Testis (tissue), 2 donors: ENCODE measurements at regions not wholly inside any gene's neighbourhood (a gene's known extent, or its start where the extent isn't known, plus 50 kb on each side); places are given as distances from the start of the nearest gene placed in this dataset.

Experiments
- CTCF ChIP-seq, 3 experiments: fragments of 450-650 bp in 2 of 3; fragments of 200-600 bp in 1 of 3; sonication (generic) in 1 of 3; IDR thresholded peaks; one replicate each; pipeline ENCODE4 v1.5.1; 2016 to 2019; ENCODE audit warnings: antibody characterized with exemption in 3 of 3, mild to moderate bottlenecking in 2 of 3, moderate library complexity in 1 of 3
- POLR2A ChIP-seq: fragments of 450-650 bp; IDR thresholded peaks from one replicate; pipeline ENCODE4 v1.6.1; 2017; ENCODE audit warnings: antibody characterized with exemption, mild to moderate bottlenecking, moderate library complexity

DNA sequence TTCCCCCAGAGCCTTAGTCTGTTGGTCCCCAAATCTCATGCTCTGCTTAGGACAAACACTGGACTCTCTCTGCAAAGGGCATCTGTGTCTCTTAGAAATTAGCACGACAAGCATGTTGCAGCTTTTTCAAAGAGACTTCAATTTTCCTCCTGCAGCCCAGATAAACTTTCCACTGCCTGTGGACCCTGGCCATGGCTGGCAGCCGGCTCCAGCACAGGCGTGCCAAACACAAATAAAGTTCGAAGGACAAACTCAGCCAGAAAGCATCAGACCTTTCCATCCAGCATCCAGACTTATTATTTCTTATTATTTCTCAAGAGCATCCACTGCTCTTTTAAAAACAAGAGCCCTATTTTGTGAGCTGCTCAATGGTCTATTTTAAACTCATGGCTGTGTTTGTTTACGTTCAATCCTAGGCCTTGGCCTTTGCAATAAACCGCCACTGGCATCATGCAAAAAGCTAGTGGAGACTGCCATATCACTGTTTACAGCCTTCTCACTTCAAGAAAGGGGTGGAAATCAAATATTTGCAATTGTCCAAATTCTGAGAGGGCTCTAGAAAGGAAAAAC is 300.8 kb downstream of the BCL11A start:
- TF ChIP-seq POLR2A: no peak
- no peak for TF ChIP-seq CTCF (IDR thresholded peaks at IDR 0.05)
